GM19351 (cell line): ENCODE measurements at regions not wholly inside any gene's neighbourhood (a gene's known extent, or its start where the extent isn't known, plus 50 kb on each side); places are given as distances from the start of the nearest gene placed in this dataset.
"Not testable (repeated sequence)": the region's sequence is repeated elsewhere in the genome, so short reads cannot be mapped to it uniquely, and the experiment has no call there.

Source experiments
- ATAC-seq: cut with Tn5 transposase; IDR thresholded peaks from one replicate; pipeline ENCODE4 v1.9.1; 2021; ENCODE audit warnings: mild to moderate bottlenecking, moderate library complexity; ENCODE audit not compliant: unreplicated experiment

DNA sequence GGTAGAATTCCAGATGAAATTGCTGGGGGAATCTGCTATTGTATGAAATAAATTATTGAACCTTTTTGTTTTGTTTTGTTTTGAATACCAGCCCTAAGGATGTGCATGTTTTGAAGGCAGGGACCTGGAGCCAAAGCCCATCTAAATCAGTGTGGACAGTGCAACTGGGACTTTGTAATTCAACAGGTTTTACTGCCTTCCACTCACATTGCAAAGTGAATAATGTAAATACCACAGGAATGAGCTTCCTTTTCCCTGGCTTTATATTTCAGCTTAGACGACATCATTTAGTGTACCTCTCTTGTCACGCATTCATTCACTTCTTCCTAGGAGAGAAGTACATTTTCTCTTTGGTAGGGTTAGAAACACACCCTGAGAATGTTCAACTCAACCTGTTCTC, 795.0 kb downstream of the CENPC start:
- no peak for ATAC-seq

DNA sequence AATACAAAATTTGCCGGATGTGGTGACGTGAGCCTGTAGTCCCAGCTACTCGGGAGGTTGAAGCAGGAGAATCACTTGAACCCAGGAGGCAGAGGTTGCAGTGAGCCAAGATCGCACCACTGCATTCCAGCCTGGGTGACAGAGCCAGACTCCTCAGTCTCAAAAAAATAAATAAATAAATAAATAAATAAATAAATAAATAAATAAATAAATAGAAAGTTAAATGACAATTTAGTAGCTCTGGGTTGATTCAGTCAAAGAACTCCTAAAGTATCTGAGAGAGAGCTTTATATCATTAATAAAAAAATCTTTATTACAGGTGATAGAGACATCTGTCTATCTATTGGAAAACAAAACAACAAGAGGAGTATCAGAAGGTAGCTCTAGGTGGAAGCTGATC, 798.4 kb downstream of the CENPC start:
- ATAC-seq: not testable (repeated sequence)

DNA sequence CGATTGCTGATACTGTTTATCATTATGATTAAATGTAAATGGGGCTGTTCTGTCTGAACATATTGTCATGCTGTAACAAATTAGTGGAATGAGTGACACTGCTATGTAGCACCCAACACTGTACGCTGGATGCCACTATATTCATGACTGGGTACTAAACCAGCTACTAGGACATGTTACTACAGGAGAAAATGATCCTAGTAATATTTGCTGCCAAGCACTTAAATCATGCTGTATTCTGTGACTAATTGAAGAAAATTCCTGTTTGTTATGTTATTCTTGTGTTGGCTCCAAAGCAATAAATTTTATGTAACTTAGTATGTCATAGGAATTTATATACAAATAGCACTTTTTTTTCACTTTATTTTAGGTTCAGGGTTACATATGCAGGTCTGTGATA, 804.2 kb downstream of the CENPC start:
- ATAC-seq: no peak

DNA sequence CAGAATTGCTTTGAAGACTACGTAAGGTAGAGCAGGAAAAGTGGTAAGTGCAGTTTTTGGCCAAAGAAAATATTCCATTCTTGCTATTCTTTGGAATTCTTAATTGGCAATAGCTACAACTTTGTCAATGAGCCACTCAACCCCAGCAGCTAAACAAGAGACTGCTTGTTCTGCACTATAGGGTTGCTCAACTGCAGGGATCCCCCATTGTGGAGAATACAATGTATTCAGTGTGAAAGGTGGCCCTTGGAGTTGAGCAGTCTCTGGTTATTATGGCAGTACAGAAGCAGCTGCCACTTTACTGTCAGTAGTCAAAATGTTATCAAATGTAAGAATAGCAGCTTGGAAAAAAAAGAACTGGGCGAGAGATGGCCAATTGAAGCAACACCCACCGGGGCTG, 808.7 kb downstream of the CENPC start:
- ATAC-seq: no peak

DNA sequence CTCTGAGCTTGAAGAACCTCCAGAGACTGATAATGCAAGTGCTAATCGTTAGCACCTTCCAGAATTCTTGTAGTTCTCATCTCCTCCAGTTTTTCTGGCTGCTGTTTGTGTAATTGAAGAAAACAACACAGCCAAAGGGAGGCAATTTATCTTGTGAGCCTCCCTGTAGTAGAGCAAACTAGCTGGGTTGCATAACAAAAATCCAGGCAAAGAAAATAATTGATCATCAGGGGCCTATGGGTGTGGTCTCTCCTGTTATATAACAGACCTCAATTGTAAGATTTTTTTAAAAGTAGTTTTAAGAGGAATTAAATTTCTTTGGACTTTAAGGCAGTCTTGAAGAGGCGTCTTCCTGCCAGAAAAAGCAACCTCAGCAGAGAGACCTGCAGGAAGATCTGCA, 817.0 kb downstream of the CENPC start:
- no peak for ATAC-seq

DNA sequence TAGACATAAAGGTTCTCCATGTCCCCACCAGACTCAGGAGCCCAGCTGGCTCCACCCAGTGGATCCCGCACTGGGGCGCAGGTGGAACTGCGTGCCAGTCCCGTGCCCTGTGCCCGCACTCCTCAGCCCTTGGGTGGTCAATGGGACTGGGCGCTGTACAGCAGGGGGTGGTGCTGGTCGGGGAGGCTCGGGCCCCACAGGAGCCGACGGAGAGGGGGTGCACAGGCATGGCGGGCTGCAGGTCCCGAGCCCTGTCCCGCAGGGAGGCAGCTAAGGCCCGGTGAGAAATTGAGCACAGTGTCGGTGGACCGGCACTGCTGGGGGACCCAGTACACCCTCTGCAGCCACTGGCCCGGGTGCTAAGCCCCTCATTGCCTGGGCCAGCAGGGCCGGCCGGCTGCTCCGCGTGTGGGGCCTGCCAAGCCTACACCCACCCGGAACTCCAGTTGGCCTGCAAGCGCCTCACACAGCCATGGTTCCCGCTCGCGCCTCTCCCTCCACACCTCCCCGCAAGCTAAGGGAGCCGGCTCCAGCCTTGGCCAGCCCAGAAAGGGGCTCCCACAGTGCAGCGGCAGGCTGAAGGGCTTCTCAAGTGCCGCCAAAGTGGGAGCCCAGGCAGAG, 832.9 kb downstream of the CENPC start:
- ATAC-seq: not testable (repeated sequence)

DNA sequence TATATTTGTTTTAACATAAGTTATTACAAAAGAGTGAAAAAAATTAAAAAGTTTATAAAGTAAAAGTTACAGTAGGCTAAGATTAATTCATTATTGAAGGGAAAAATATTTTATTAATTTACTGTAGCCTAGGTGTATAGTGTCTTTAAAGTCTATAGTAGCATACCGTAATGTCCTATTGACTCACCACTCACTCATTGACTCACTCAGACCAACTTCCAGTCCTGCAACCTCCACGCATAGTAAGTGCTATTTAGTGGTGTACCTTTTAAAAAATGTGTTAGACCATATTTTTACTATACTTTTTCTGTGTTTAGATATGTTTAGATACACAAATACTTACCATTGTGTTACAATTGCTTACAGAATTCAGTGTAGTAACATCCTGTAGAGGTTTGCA, 841.1 kb downstream of the CENPC start:
- no peak for ATAC-seq

DNA sequence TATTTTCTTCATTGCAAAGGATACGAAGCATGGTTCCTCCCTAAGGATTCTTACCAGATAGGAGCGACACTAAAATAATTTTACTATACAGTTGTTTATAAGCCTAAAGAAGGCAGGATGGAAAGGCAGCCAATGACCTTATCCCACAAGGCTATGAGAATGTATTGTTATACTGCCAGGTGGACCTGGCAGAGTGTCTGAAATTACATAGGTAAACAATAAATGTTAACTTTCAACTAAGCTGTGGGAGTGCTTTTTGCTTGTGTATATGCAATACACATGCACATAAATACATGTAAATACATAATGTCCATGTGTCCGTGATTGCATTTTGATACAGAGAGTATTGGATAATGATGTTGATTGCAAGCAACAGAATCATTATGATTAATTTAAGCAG, 850.6 kb downstream of the CENPC start:
- no peak for ATAC-seq

DNA sequence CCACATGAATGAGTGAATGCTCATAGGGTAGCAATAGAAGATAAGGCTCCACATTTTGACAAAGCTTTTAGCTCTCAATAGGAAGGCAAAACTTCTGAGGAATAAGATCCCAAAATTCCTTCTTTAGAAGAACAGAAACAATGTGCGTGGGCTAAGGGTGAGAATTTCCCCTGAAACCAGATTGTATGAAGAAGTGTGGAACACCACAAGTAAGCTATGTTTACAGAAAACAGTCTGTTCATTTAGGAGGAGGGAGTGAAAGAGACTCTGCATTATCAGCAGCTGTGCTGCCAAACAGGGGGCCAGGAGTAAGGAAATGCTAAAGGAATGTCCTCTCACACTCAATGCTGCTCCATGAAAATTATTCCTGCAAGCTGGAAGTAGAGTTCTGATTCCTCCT, 851.6 kb downstream of the CENPC start:
- ATAC-seq: no peak

DNA sequence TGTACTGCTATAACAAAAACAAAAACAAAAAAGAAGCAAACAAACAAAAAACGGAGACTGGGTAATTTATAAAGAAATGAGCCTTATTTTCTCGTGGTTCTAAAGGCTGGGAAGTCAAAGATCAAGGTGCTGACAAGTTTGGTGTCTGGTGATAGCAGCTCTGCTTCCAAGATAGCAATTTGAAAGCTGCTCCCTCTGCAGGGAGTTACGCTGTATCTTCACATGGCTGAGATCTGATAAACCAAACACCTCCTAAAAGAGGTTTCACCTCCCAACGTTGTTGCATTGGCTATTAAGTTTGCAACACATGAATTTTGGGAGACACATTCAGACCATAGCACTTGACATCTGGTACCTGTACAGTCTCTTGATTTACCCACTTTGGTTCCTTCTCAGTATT, 854.2 kb downstream of the CENPC start:
- no peak for ATAC-seq

DNA sequence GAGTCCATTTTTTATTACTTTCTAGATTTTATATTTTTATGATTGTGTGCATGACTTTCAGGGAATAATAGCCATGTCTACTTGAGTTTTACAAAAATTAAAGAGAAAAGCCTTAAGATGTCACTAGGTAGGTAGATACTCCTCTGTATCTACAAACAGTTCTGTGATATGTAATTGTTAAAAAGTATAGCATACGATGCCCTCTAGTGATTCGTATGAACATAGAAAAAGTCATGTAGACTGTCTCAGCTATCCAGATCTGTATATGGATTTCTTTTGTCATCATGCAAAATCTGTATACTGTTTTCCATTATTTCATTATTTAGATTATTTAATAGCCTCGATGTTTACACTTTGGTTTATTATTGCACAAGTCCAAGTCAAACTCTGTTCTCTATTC, 856.6 kb downstream of the CENPC start:
- no peak for ATAC-seq

DNA sequence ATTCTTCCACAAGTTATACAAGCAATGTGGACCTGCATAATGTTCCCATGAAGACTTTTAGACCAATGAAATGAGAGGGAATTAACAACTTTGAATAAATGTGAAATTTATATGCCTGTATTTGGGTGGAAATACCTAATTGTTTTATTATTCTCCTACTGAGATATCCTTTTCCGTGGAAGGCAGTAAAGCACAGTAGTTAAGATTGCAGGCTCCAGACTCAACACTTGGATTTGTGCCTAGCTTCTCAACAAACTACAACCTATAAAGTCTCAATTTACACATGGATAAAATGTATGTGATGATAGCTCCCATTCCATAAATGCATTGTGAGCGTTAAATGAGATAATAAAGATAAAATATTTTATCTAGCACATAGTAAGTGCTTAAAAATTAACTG, 857.8 kb downstream of the CENPC start:
- ATAC-seq: no peak

DNA sequence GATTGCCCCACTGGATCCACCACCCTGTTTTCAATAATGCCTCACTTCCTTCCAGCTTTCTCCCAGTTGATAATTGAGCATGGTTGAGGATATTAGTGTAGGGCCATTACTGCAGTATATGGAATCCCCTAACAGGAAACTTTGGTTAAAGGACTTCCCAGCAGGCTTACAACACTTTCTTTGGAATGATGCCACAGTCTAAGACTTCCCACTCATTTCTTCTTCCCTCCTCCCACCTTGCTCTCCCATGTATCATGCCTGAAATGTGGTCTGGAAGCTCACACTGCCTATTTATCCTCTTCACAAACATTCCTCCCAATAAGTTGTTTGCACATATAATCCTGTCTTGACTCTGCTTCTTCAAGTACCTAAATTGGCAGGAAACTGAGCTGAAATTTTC, 863.3 kb downstream of the CENPC start:
- ATAC-seq: no peak

DNA sequence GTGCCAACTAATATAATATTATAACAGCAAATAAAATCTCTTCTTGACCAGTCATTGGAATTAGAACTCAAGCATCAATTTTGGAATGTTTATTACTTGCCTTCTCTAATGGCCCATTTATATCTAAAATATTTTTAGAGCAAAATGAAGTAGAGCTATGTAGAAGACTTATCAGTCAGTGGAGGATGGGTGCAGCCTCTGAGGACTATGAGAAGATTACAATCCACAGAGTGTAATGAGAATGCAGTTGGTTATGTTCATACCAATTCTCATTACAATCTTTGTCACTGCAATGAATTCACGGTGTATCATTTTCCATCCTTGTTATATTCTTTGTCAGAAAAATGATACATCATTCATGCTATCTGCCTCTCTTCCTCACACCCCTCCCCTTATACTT, 878.1 kb downstream of the CENPC start:
- no peak for ATAC-seq

DNA sequence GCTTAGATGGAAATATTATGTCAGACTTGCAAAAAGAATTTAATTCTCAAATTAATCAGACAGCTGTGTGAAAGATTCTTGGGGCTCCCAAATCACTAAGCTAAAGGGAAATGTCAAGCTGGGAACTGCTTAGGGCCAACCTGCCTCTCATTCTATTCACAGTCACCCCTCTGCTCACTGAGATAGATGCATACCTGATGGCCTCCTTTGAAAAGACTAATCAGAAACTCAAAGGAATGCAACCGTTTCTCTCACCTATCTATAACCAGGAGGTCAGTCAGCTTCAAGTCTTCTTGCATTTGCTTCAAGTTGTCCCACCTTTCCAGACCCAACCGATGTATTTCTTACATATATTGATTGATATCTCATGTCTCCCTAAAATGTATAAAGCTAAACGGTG, 882.7 kb downstream of the CENPC start:
- no peak for ATAC-seq

DNA sequence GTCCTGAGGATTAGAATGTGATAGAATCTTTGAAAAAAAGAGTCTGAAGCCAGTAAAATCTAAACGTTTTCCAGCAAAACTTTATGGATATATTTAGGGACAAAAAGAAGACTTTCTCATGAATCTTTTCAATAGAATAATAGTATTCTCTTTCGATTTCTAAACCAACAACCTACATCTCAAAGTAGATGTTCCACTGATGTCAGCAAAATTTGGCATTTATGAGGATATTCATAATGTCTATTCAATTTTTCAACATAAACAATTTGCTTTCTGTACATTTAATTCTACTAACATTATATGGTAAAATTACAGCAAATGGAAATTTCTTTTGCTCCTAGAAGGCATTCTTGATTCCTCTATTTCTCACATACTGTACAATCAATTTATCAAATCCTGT, 886.5 kb downstream of the CENPC start:
- no peak for ATAC-seq

DNA sequence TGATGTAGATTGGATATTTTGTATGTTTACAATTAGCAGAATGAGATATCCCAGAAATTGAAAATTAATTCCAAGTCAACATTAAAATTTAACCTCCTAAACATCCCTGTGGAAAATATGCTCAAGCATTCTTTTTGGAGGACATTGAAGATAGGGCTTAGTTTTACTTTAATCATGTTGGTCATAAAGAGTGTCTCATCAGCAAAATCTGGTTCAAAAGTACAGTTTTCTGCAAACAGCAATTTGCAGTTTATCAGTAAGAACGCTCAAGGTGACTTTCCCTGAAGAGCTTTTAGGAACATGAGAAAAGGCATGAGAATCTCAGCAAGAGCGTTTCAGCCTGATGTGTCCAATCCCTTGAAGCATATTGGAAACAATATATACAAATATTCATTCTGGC, 889.8 kb downstream of the CENPC start:
- ATAC-seq: no peak

DNA sequence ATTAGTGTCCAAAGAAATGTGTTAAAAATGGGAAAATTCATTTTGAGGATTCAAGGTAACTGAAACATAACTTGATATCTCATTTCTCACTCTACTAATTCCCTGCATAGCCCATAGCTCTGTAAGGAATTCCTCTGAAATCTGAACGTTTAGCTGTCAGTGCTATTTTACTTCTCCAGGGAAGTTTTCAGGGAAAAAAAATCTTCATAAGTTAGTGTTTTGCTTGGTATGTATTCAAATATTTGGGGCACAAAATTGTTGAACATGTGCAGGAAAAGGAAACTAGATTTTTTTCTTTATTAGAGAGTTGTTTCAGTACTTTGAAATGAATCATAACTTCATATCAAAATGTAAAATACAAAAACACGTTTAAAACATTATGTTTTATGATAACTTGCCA, 891.4 kb downstream of the CENPC start:
- ATAC-seq: no peak

DNA sequence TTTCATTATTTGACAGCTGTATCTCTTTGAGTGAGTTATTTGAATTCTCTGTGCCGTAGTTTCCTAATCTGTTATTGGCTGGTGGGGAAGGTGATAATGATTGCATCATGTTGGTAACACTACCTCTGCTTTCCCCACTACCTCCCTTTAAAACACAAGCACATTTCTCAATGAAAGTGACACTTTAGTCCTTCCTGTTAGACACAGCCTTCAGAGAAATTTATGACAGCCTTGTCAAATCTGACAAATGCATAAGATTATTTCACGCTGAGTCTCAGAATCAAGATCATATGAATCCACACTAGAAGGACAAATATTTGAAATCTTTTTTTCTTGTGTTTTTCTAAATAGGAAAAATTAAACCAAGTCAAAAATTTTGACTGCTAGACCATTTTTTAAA, 896.1 kb downstream of the CENPC start:
- no peak for ATAC-seq

DNA sequence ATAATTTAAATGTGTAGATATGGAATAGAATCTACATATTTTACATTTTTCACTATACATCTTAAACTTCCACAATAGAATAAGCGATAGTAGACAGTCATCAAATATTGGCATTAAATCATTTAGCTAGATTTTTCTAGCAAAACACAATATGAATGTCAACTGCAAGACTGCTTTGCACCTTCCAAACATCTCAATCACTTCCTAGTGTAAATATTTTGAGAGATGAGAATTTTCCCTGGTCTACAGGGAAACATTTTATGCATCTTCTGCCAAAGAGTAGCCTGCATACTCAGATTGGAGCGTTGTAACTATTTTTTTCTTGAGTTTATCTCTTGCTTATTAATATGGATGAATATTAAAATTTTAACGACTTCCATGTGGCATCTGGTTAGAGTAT, 897.4 kb downstream of the CENPC start:
- ATAC-seq: no peak

DNA sequence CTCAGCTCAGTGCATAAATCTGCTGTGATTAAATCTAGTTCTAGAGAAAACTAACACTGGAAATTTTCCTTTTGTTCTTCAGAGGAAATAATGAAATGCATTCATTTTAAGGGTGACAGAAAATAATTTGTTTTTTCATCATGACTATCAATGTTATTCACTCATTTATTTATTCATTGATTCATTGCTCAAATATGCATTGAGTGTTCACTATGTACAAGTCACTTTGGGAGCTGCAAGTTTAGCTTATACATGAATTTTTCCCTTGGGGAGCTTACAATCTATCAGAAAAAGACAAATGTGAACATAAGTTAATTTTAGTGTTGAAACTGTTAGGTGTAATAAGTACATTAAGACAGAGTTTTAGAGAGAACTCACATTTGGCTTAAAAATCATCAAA, 897.8 kb downstream of the CENPC start:
- no peak for ATAC-seq

DNA sequence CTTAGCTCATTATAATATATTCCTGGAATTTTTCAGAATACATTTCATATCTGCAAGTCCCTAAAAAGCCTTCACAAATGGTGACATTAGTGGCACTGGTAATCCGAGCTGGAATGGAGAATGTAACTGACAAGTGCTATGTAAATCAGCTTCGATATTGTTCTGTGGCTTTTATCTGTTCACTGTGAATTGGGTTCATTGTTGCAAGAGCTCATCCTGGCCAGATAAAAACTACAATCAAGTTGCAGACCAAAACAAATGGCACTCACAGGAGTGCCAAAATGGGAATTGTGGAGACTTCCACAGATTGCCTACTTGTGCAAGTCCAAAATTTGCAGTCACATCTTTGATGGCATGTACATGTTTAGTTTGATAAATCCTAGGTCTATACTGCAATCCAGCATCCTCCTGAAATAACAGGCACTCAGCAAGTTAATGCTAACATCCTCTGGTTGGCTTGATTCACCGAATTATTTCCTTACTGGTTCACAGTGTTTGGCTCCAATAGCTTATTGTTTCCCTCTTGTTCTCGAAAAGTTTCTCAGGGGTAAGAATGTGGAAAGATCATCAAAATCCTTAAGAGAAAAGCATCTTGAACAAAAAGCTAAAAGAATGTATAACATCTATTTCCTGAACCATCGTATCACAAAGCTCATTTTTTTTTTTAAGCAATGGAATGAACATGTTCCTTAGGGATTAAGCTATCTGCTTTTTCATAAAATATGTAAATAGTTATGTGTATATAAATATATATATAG, 904.9 kb downstream of the CENPC start:
- no peak for ATAC-seq

DNA sequence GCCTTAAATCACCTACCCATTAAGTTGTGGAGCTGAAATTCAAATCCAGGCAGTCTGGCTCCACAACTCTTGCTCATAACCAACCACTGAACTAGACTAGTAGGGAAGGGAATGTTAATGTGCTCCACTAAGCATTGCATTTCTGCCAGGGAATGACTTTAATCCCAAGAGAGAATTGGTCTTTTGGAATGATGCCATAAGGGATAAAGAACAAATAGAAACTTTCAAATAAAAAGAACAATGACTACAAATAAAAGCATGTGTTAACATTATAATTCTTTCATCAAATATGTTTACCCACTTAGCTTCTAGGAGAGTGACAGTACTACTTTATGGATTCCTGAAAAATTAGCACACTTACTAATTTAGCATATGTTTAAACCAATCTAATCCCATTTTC, 905.9 kb downstream of the CENPC start:
- ATAC-seq: no peak
